Body of pancreas (tissue), 4 donors: ENCODE measurements at regions not wholly inside any gene's neighbourhood (a gene's known extent, or its start where the extent isn't known, plus 50 kb on each side); places are given as distances from the start of the nearest gene placed in this dataset.
"Not testable (repeated sequence)": the region's sequence is repeated elsewhere in the genome, so short reads cannot be mapped to it uniquely, and the experiment has no call there.

Experiments
- ATAC-seq: fragments of 150-250 bp; one replicate; pipeline ENCODE4 v1.9.1; 2016
- DNase-seq, 4 donors: peaks; one replicate each; pipeline ENCODE4 v3.0.0-alpha.2; 2019
- H3K27ac ChIP-seq, 4 donors: fragments of 200-600 bp; sonication (generic); 1 replicate in 3 of 4; 2 replicates in 1 of 4; pipeline versions ENCODE4 v1.5.1 to v1.6.1; 2016 to 2019; ENCODE audit warnings: mild to moderate bottlenecking in 1 of 4, mixed read lengths in 1 of 4, moderate library complexity in 1 of 4
- H3K27me3 ChIP-seq, 2 donors: fragments of 200-600 bp; sonication (generic); one replicate each; pipeline ENCODE4 v1.6.0; 2016; ENCODE audit warnings: mild to moderate bottlenecking in 1 of 2
- H3K36me3 ChIP-seq, 2 donors: fragments of 200-600 bp; sonication (generic); replicated peaks in 1 of 2; 2 replicates each; pipeline ENCODE4 v1.5.1; 2016; ENCODE audit warnings: low read depth in 2 of 2; ENCODE audit not compliant: insufficient read depth in 1 of 2
- H3K4me1 ChIP-seq: fragments of 200-600 bp; sonication (generic); one replicate; pipeline ENCODE4 v1.6.0; 2016
- H3K4me3 ChIP-seq, 2 donors: fragments of 200-600 bp; sonication (generic); 1 replicate in 1 of 2; 2 replicates in 1 of 2; pipeline ENCODE4 v1.5.1; 2016 to 2019
- H3K9me3 ChIP-seq, 3 donors: fragments of 200-600 bp; sonication (generic); 1 replicate in 2 of 3; 2 replicates in 1 of 3; pipeline ENCODE4 v1.5.1; 2016
- CTCF ChIP-seq, 7 experiments: fragments of 450-650 bp in 4 of 7; fragments of 200-600 bp in 3 of 7; sonication (generic) in 3 of 7; IDR thresholded peaks; one replicate each; pipeline ENCODE4 v1.5.1; 2016 to 2019; ENCODE audit warnings: antibody characterized with exemption in 7 of 7
- POLR2A ChIP-seq, 3 donors: fragments of 450-650 bp; IDR thresholded peaks; one replicate each; pipeline ENCODE4 v1.6.1; 2016; ENCODE audit warnings: antibody characterized with exemption in 3 of 3, mild to moderate bottlenecking in 2 of 3
- WGBS, 2 donors: methylation state at CpG; one replicate each; pipeline ENCODE4 v1.1.5; 2017; 5-methylcytosine and 5-hydroxymethylcytosine counted together
- intact Hi-C: fragments of 100-400 bp; cut with DNase I; formaldehyde crosslinking; loops from one replicate; pipeline ENCODE4 v1.15.1; 2023

- DNase-seq (no peak), ATAC-seq (no peak)
- Histone ChIP-seq H3K36me3 (no peaks in the 10 kb centered on the region), H3K4me3 (no peak overlapping the region), H3K27ac (no peak overlapping the region), H3K4me1 (no peaks in the 10 kb centered on the region), H3K27me3 (no peaks in the 10 kb centered on the region), H3K9me3 (no peaks in the 10 kb centered on the region)
- 77 to 82% methylated on average over 2 of the region's 2 CpGs for WGBS, 2 donors
- TF ChIP-seq POLR2A (IDR thresholded peaks at IDR 0.05): no peak
- no peak for TF ChIP-seq CTCF (IDR thresholded peaks at IDR 0.05)
- intact Hi-C loops: no loop called here
Observed at GRCh38 chr2:146415291-146415690, 1429.5 kb upstream of the ACVR2A start.

GRCh38 chr2:146414456-146414855 is 1430.4 kb upstream of the ACVR2A start:
- Histone ChIP-seq H3K36me3 (no peaks in the 10 kb centered on the region), H3K4me3 (no peak overlapping the region), H3K4me1 (no peaks in the 10 kb centered on the region), H3K27ac (no peak overlapping the region), H3K27me3 (no peaks in the 10 kb centered on the region), H3K9me3 (no peaks in the 10 kb centered on the region)
- no peak for ATAC-seq
- TF ChIP-seq POLR2A (IDR thresholded peaks at IDR 0.05): no peak
- no peak for TF ChIP-seq CTCF (IDR thresholded peaks at IDR 0.05)
- DNase-seq: no peak
- 65 to 67% methylated on average over 5 of the region's 5 CpGs for WGBS, 2 donors
- intact Hi-C loops: no loop called here

GRCh38 chr2:146413086-146413610 is 1431.7 kb upstream of the ACVR2A start:
- Histone ChIP-seq H3K9me3 (no peaks in the 10 kb centered on the region), H3K4me1 (no peaks in the 10 kb centered on the region), H3K4me3 (no peak overlapping the region), H3K27me3 (no peaks in the 10 kb centered on the region), H3K36me3 (no peaks in the 10 kb centered on the region), H3K27ac (no peak overlapping the region)
- TF ChIP-seq CTCF (IDR thresholded peaks at IDR 0.05) (no peak), POLR2A (IDR thresholded peaks at IDR 0.05) (no peak)
- no peak for DNase-seq
- intact Hi-C loops: no loop called here
- ATAC-seq: no peak
- WGBS, 2 donors: 95 to 96% methylated on average over 22 of the region's 22 CpGs

GRCh38 chr2:146412625-146413024 is 1432.2 kb upstream of the ACVR2A start:
- no peak overlapping the region for H3K27ac ChIP-seq
- H3K4me1 ChIP-seq: no peaks in the 10 kb centered on the region
- H3K4me3 ChIP-seq: no peak overlapping the region
- no peak for ATAC-seq
- no peak for DNase-seq
- intact Hi-C loops: no loop called here
- 65 to 69% methylated on average over 8 of the region's 8 CpGs for WGBS, 2 donors
- H3K27me3 ChIP-seq: no peaks in the 10 kb centered on the region
- TF ChIP-seq CTCF (IDR thresholded peaks at IDR 0.05): no peak
- TF ChIP-seq POLR2A (IDR thresholded peaks at IDR 0.05): no peak
- no peaks in the 10 kb centered on the region for H3K9me3 ChIP-seq
- H3K36me3 ChIP-seq: no peaks in the 10 kb centered on the region

GRCh38 chr2:146405402-146406309 is 1439.2 kb upstream of the ACVR2A start:
- H3K4me3 ChIP-seq, intact Hi-C loops: not testable (repeated sequence)

GRCh38 chr2:146403546-146404160 is 1441.2 kb upstream of the ACVR2A start:
- H3K36me3 ChIP-seq, H3K27me3 ChIP-seq, DNase-seq, H3K27ac ChIP-seq, intact Hi-C loops, H3K9me3 ChIP-seq, H3K4me3 ChIP-seq, ATAC-seq, H3K4me1 ChIP-seq: not testable (repeated sequence)
- 91 to 92% methylated on average over 12 to 28 of the region's 28 CpGs for WGBS, 2 donors

More at GRCh38 chr2:146405402-146406309, 1439.2 kb upstream of the ACVR2A start:
- ATAC-seq, H3K9me3 ChIP-seq, H3K36me3 ChIP-seq, H3K4me1 ChIP-seq, DNase-seq, H3K27ac ChIP-seq, H3K27me3 ChIP-seq: not testable (repeated sequence)
- WGBS, 2 donors: 83 to 88% methylated on average over 23 to 30 of the region's 30 CpGs
